ENCODE measurements at regions not wholly inside any gene's neighbourhood (a gene's known extent, or its start where the extent isn't known, plus 50 kb on each side); places are given as distances from the start of the nearest gene placed in this dataset.

DNA sequence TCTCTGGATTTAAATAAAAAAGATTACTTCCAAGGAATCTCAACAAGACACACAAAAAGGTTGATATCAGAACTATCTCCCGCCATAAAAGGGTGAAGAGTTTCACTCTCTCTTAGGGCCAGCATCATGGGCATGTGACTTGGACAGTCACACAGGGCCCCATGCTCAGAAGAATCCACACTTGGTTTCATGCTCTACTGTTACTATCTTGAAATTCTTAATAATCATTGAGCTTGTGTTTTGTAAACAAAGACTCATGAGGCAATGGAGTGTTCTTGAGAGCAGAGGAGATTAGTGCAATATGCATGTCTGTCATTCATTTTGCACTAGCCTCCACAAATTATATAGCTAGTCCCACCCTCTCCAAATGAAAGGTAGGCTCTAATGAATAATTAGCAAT, 58.4 kb downstream of the HMHB1 start:
- TF ChIP-seq, protein P1, sequence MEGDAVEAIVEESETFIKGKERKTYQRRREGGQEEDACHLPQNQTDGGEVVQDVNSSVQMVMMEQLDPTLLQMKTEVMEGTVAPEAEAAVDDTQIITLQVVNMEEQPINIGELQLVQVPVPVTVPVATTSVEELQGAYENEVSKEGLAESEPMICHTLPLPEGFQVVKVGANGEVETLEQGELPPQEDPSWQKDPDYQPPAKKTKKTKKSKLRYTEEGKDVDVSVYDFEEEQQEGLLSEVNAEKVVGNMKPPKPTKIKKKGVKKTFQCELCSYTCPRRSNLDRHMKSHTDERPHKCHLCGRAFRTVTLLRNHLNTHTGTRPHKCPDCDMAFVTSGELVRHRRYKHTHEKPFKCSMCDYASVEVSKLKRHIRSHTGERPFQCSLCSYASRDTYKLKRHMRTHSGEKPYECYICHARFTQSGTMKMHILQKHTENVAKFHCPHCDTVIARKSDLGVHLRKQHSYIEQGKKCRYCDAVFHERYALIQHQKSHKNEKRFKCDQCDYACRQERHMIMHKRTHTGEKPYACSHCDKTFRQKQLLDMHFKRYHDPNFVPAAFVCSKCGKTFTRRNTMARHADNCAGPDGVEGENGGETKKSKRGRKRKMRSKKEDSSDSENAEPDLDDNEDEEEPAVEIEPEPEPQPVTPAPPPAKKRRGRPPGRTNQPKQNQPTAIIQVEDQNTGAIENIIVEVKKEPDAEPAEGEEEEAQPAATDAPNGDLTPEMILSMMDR (IDR thresholded peaks at IDR 0.05), result no peak
- TF ChIP-seq EP300 (IDR thresholded peaks at IDR 0.05) (no peak), POLR2A (IDR thresholded peaks at IDR 0.05) (no peak), POLR2AphosphoS5 (IDR thresholded peaks at IDR 0.05) (no peak)
- H3K27me3 ChIP-seq, result no peaks in the 10 kb centered on the region
- H3K27ac ChIP-seq, result no peak overlapping the region
- no peak overlapping the region for H3K4me3 ChIP-seq
- intact Hi-C loops (cut with DNase I), result no loop called here
- H3K36me3 ChIP-seq, result no peaks in the 10 kb centered on the region
- DNase-seq, result no peak
- 94 to 98% methylated on average over 1 of the region's 1 CpG for WGBS, 2 donors
- H3K9me3 ChIP-seq, result no peaks in the 10 kb centered on the region
- no peaks in the 10 kb centered on the region for H3K4me1 ChIP-seq

DNA sequence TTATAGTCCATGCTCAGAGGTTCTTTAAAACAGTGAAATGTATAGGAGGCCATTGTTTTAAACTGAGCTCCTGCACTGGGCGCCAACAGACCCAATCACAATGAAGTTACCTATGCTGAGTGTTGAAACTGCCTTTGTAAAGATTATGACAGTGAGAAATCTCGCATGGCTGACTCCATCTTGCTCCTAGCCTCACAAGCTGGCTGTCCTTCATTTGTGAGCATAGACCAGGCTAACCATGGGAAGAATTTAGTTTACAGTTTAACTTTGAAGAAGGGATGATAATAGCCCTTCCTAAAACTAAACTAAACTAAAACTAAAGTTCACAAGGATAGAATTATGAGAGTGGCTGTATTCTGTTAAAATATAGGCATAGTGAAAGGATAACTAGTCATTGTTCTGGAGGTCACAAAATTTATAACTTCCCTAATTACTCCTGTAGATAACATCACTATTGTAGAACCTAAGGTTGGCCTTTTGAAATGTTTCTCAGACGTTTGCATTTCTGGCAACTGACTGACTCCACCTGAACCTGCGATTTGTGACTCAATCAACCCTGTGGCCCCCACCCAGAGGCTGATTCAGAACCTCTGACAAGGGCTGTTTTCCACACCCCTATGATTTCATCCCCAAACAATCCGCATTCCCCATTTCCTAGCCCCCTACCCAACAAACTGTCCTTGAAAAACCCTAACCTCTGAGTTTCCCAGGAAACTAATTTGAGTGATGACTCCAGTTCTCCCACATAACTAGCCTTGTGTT, 59.1 kb downstream of the HMHB1 start:
- TF ChIP-seq EP300 (IDR thresholded peaks at IDR 0.05), result no peak
- no peak for TF ChIP-seq POLR2AphosphoS5 (IDR thresholded peaks at IDR 0.05)
- TF ChIP-seq, protein P1 (IDR thresholded peaks at IDR 0.05), result no peak
- TF ChIP-seq POLR2A (IDR thresholded peaks at IDR 0.05), result no peak
- H3K27me3 ChIP-seq, result no peaks in the 10 kb centered on the region
- no peaks in the 10 kb centered on the region for H3K9me3 ChIP-seq
- H3K4me1 ChIP-seq, result no peaks in the 10 kb centered on the region
- WGBS, 2 donors, result 21 to 58% methylated on average over 5 of the region's 5 CpGs
- intact Hi-C loops (cut with DNase I), result no loop called here
- H3K4me3 ChIP-seq, result no peak overlapping the region
- H3K36me3 ChIP-seq, result no peaks in the 10 kb centered on the region
- DNase-seq, result no peak
- H3K27ac ChIP-seq, result no peak overlapping the region

DNA sequence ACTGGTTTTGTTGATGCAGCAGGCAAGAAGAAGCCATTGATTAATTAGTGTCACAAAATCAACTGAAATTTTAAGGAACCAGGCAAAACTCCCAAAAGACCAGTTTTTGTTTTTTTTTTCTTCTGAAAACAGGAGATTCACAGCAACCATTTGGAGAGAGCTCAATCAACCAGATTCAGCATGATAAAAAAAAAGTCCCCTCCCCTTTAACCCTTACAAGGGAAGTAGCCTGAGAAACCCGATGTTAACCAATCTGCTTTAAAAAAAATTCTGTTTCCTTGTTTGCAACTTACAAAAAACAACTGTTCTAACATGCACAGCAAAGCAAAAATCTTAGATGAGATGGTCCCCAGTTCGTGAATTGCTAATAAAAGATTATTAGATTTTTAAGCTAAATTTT, 59.7 kb downstream of the HMHB1 start:
- intact Hi-C loops (cut with DNase I), result no loop called here
- Histone ChIP-seq H3K36me3 (no peaks in the 10 kb centered on the region), H3K9me3 (no peaks in the 10 kb centered on the region), H3K4me1 (no peaks in the 10 kb centered on the region), H3K27me3 (no peaks in the 10 kb centered on the region), H3K27ac (no peak overlapping the region), H3K4me3 (no peak overlapping the region)
- WGBS, 2 donors, result 55 to 87% methylated on average over 2 of the region's 2 CpGs
- TF ChIP-seq, protein P1 (IDR thresholded peaks at IDR 0.05), result no peak
- no peak for TF ChIP-seq POLR2A (IDR thresholded peaks at IDR 0.05)
- no peak for TF ChIP-seq POLR2AphosphoS5 (IDR thresholded peaks at IDR 0.05)
- TF ChIP-seq EP300 (IDR thresholded peaks at IDR 0.05), result no peak
- no peak for DNase-seq

DNA sequence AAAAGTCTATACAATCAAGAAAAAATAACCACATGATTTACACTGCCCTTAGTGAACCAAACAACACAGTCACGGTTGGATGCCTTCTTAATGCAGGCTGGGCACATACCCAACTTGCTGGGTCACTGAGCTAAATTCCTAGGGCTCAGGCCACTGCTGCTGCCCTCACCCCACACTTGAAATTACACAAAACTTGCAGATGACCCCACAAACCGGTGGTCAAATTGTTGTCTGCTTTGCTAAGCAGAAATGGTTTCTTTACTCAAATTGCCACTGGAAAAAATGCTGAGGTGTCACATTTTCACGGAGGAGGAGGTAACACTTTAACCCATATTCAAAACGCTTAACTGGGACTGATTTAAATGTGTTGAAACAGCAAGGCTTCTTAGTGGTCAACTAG, 62.4 kb downstream of the HMHB1 start:
- no peak for DNase-seq
- WGBS, 2 donors, result 69 to 81% methylated on average over 4 of the region's 4 CpGs
- H3K9me3 ChIP-seq, result no peaks in the 10 kb centered on the region
- no peak overlapping the region for H3K4me3 ChIP-seq
- TF ChIP-seq POLR2A (IDR thresholded peaks at IDR 0.05) (no peak), POLR2AphosphoS5 (IDR thresholded peaks at IDR 0.05) (no peak), EP300 (IDR thresholded peaks at IDR 0.05) (no peak)
- TF ChIP-seq, protein P1 (IDR thresholded peaks at IDR 0.05), result no peak
- H3K27ac ChIP-seq, result no peak overlapping the region
- H3K27me3 ChIP-seq, result no peaks in the 10 kb centered on the region
- no peaks in the 10 kb centered on the region for H3K36me3 ChIP-seq
- H3K4me1 ChIP-seq, result no peaks in the 10 kb centered on the region
- intact Hi-C loops (cut with DNase I), result no loop called here

DNA sequence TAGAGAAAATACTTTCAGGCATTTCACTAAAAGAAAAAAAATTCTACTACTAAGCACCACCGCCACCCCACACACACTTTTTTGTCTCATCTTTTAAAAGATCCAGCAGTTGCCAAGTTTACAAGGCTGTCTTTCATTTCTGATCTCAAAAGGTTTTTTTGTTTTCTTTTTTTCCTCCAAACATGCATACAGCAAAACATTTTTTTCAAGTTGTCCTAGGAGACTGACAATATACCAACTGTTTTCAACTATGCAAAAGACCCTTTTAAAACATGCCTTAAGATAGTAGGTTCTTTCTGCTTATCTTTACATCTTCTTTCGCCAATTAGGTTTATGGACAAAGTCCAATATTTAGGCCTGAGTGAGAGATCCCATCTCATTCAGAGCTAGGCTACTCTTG, 65.2 kb downstream of the HMHB1 start:
- no peaks in the 10 kb centered on the region for H3K9me3 ChIP-seq
- H3K4me3 ChIP-seq, result no peak overlapping the region
- no peak overlapping the region for H3K27ac ChIP-seq
- DNase-seq, result no peak
- no peaks in the 10 kb centered on the region for H3K27me3 ChIP-seq
- intact Hi-C loops (cut with DNase I), result no loop called here
- no peak for TF ChIP-seq EP300 (IDR thresholded peaks at IDR 0.05)
- no peak for TF ChIP-seq POLR2A (IDR thresholded peaks at IDR 0.05)
- no peak for TF ChIP-seq POLR2AphosphoS5 (IDR thresholded peaks at IDR 0.05)
- TF ChIP-seq, protein P1 (IDR thresholded peaks at IDR 0.05), result no peak
- WGBS, 2 donors, result 90 to 95% methylated on average over 2 of the region's 2 CpGs
- no peaks in the 10 kb centered on the region for H3K4me1 ChIP-seq
- no peaks in the 10 kb centered on the region for H3K36me3 ChIP-seq
